H9 (cell line): ENCODE measurements at regions not wholly inside any gene's neighbourhood (a gene's known extent, or its start where the extent isn't known, plus 50 kb on each side); places are given as distances from the start of the nearest gene placed in this dataset.

Experiments used
- DNase-seq: peaks from one replicate; pipeline ENCODE4 v3.0.0-alpha.2; 2017
- H2AFZ ChIP-seq: one replicate; pipeline ENCODE4 v1.6.1; 2013; ENCODE audit warnings: mild to moderate bottlenecking, low read length, control low read depth, moderate library complexity
- H2AK5ac ChIP-seq: 2 replicates; pipeline ENCODE4 v1.6.1; 2013; ENCODE audit warnings: low read length, control low read depth, mixed read lengths; ENCODE audit not compliant: insufficient read length
- H2BK120ac ChIP-seq: one replicate; pipeline ENCODE4 v1.6.1; 2013; ENCODE audit warnings: low read depth, mild to moderate bottlenecking, low read length, control low read depth, inconsistent platforms; ENCODE audit not compliant: poor library complexity, severe bottlenecking
- H2BK12ac ChIP-seq: 2 replicates; pipeline ENCODE4 v1.6.1; 2013; ENCODE audit warnings: low read length, control low read depth, mixed read lengths, low read depth; ENCODE audit not compliant: insufficient read length
- H2BK15ac ChIP-seq: 2 replicates; pipeline ENCODE4 v1.6.1; 2013; ENCODE audit warnings: low read depth, low read length, control low read depth
- H2BK20ac ChIP-seq: one replicate; pipeline ENCODE4 v1.6.1; 2013; ENCODE audit warnings: low read depth, mild to moderate bottlenecking, low read length, control low read depth, inconsistent platforms; ENCODE audit not compliant: poor library complexity, severe bottlenecking
- H2BK5ac ChIP-seq: 2 replicates; pipeline ENCODE4 v1.6.1; 2013; ENCODE audit warnings: low read length, control low read depth, mixed read lengths; ENCODE audit not compliant: insufficient read length
- H3K14ac ChIP-seq: 2 replicates; pipeline ENCODE4 v1.6.1; 2013; ENCODE audit warnings: low read length, control low read depth; ENCODE audit not compliant: insufficient read depth
- H3K18ac ChIP-seq: 2 replicates; pipeline ENCODE4 v1.6.1; 2013; ENCODE audit warnings: low read depth, mild to moderate bottlenecking, mixed read lengths, low read length, control low read depth; ENCODE audit not compliant: insufficient read length
- H3K23ac ChIP-seq: 2 replicates; pipeline ENCODE4 v1.6.1; 2013; ENCODE audit warnings: low read length, control low read depth, mixed read lengths, low read depth; ENCODE audit not compliant: insufficient read length
- H3K23me2 ChIP-seq: 2 replicates; pipeline ENCODE4 v1.6.1; 2013; ENCODE audit warnings: low read depth, mild to moderate bottlenecking, mixed read lengths, low read length, control low read depth; ENCODE audit not compliant: insufficient read length, poor library complexity, severe bottlenecking
- H3K27ac ChIP-seq: 2 replicates; pipeline ENCODE4 v1.5.1; 2013; ENCODE audit warnings: low read length, control low read depth, mixed read lengths, low read depth; ENCODE audit not compliant: insufficient read length
- H3K27me3 ChIP-seq: 2 replicates; pipeline ENCODE4 v1.6.1; 2013; ENCODE audit warnings: low read length, control low read depth, inconsistent platforms; ENCODE audit not compliant: insufficient read depth
- H3K4ac ChIP-seq: 2 replicates; pipeline ENCODE4 v1.6.1; 2013; ENCODE audit warnings: low read depth, mild to moderate bottlenecking, control low read depth, inconsistent platforms, low read length, moderate library complexity
- H3K4me1 ChIP-seq: 2 replicates; pipeline ENCODE4 v1.6.1; 2013; ENCODE audit warnings: low read length, control low read depth, inconsistent platforms; ENCODE audit not compliant: insufficient read depth
- H3K4me2 ChIP-seq: 2 replicates; pipeline ENCODE4 v1.6.1; 2013; ENCODE audit warnings: low read length, control low read depth, mixed read lengths; ENCODE audit not compliant: insufficient read length, insufficient read depth
- H3K56ac ChIP-seq: 2 replicates; pipeline ENCODE4 v1.6.1; 2013; ENCODE audit warnings: low read depth, mild to moderate bottlenecking, mixed read lengths, low read length, control low read depth; ENCODE audit not compliant: insufficient read length
- H3K79me1 ChIP-seq: 2 replicates; pipeline ENCODE4 v1.6.1; 2013; ENCODE audit warnings: low read depth, mild to moderate bottlenecking, moderate library complexity, low read length, control low read depth, inconsistent platforms; ENCODE audit not compliant: insufficient read depth, poor library complexity, severe bottlenecking
- H3K79me2 ChIP-seq: 2 replicates; pipeline ENCODE4 v1.6.1; 2013; ENCODE audit warnings: low read length, control low read depth, inconsistent platforms; ENCODE audit not compliant: insufficient read depth
- H3K9ac ChIP-seq: 2 replicates; pipeline ENCODE4 v1.6.1; 2013; ENCODE audit warnings: low read length, control low read depth, mixed read lengths; ENCODE audit not compliant: insufficient read length; ENCODE audit errors: extremely low read depth
- H3K9me3 ChIP-seq: one replicate; pipeline ENCODE4 v1.6.1; 2013; ENCODE audit warnings: low read depth, low read length, inconsistent platforms; ENCODE audit not compliant: control insufficient read depth
- H3T11ph ChIP-seq: one replicate; pipeline ENCODE4 v1.6.1; 2013; ENCODE audit warnings: mild to moderate bottlenecking, low read length, control low read depth, inconsistent platforms
- H4K20me1 ChIP-seq: one replicate; pipeline ENCODE4 v1.6.1; 2013; ENCODE audit not compliant: control insufficient read depth, insufficient read length, insufficient read depth
- H4K5ac ChIP-seq: 2 replicates; pipeline ENCODE4 v1.6.1; 2013; ENCODE audit warnings: low read depth, mild to moderate bottlenecking, mixed read lengths, low read length, control low read depth; ENCODE audit not compliant: insufficient read length
- H4K8ac ChIP-seq: replicated peaks from 2 replicates; pipeline ENCODE4 v1.6.1; 2013; ENCODE audit warnings: low read length, control low read depth, mixed read lengths, low read depth; ENCODE audit not compliant: insufficient read length
- H4K91ac ChIP-seq: 2 replicates; pipeline ENCODE4 v1.6.1; 2013; ENCODE audit warnings: low read depth, mild to moderate bottlenecking, moderate library complexity, mixed read lengths, low read length, control low read depth; ENCODE audit not compliant: insufficient read length
- H3K27ac Mint-ChIP-seq, 3 experiments: 2 replicates in 2 of 3; 3 replicates in 1 of 3; pipeline ENCODE4 v1.8.0; 2020 to 2021; ENCODE audit warnings: mixed read lengths in 3 of 3, mild to moderate bottlenecking in 1 of 3, moderate library complexity in 1 of 3
- H3K27me3 Mint-ChIP-seq: 2 replicates; pipeline ENCODE4 v1.8.0; 2021; ENCODE audit warnings: low read depth, mild to moderate bottlenecking, moderate library complexity, mixed read lengths
- H3K36me3 Mint-ChIP-seq, 3 experiments: 2 replicates in 2 of 3; 3 replicates in 1 of 3; pipeline ENCODE4 v1.8.0; 2020 to 2021; ENCODE audit warnings: low read depth in 3 of 3, mixed read lengths in 3 of 3; ENCODE audit not compliant: insufficient read depth in 1 of 3
- H3K4me1 Mint-ChIP-seq, 2 experiments: 2 replicates each; pipeline ENCODE4 v1.8.0; 2020; ENCODE audit warnings: mixed read lengths in 2 of 2
- H3K4me3 Mint-ChIP-seq, 2 experiments: 2 replicates in 1 of 2; 3 replicates in 1 of 2; pipeline ENCODE4 v1.8.0; 2020 to 2021; ENCODE audit warnings: mild to moderate bottlenecking in 2 of 2, mixed read lengths in 2 of 2, moderate library complexity in 1 of 2
- H3K9me3 Mint-ChIP-seq, 2 experiments: 2 replicates in 1 of 2; 3 replicates in 1 of 2; pipeline ENCODE4 v1.8.0; 2020; ENCODE audit warnings: mild to moderate bottlenecking in 2 of 2, mixed read lengths in 2 of 2, moderate library complexity in 1 of 2
- CTCF ChIP-seq: fragments of 200-600 bp; sonication (generic); conservative IDR thresholded peaks from 3 replicates; pipeline ENCODE4 v1.8.0; 2021; ENCODE audit warnings: antibody characterized with exemption, mild to moderate bottlenecking
- WGBS: extraction: QIAGEN DNeasy Blood & Tissue Kit; methylation state at CpG from one replicate; pipeline ENCODE4 v1.1.7; 2013; ENCODE audit warnings: missing lambda C conversion rate, low lambda C conversion rate, mixed read lengths; ENCODE audit not compliant: insufficient read length; ENCODE audit errors: extremely low coverage; 5-methylcytosine and 5-hydroxymethylcytosine counted together

- Mint-ChIP-seq H3K4me1 (no peaks in the 10 kb centered on the region), H3K36me3 (no peaks in the 10 kb centered on the region), H3K27me3 (peaks cover 19% of the 10 kb centered on the region), H3K4me3 (no peak overlapping the region), H3K27ac (no peak overlapping the region; a peak in 1 of 7 replicates), H3K9me3 (no peaks in the 10 kb centered on the region)
- H3K9ac ChIP-seq: no peak overlapping the region
- no peaks in the 10 kb centered on the region for H3K9me3 ChIP-seq
- H3K4ac ChIP-seq: no peak overlapping the region
- no peaks in the 10 kb centered on the region for H3K4me1 ChIP-seq
- H3K56ac ChIP-seq: no peak overlapping the region
- H2BK5ac ChIP-seq: no peak overlapping the region
- no peak overlapping the region for H4K5ac ChIP-seq
- H3K23ac ChIP-seq: no peak overlapping the region
- no peak for TF ChIP-seq CTCF
- no CpG with 5 or more reads among the region's 1 CpG for WGBS
- no peak overlapping the region for H4K91ac ChIP-seq
- no peak overlapping the region for H2BK20ac ChIP-seq
- no peak for DNase-seq
- no peak overlapping the region for H2BK15ac ChIP-seq
- H3K79me1 ChIP-seq: no peaks in the 10 kb centered on the region
- no peaks in the 10 kb centered on the region for H3K27me3 ChIP-seq
- H3K23me2 ChIP-seq: no peaks in the 10 kb centered on the region
- no peak overlapping the region for H2AK5ac ChIP-seq
- H4K8ac ChIP-seq: no peak overlapping the region
- H2AFZ ChIP-seq: no peak overlapping the region
- no peak overlapping the region for H3K14ac ChIP-seq
- H3K4me2 ChIP-seq: no peak overlapping the region
- no peak overlapping the region for H2BK120ac ChIP-seq
- no peaks in the 10 kb centered on the region for H3K79me2 ChIP-seq
- H3T11ph ChIP-seq: no peak overlapping the region
- H3K27ac ChIP-seq: no peak overlapping the region
- H4K20me1 ChIP-seq: no peaks in the 10 kb centered on the region
- no peak overlapping the region for H3K18ac ChIP-seq
- H2BK12ac ChIP-seq: no peak overlapping the region
Measured at GRCh38 chr3:38907426-38907825, 91.4 kb upstream of the SCN10A start.
